Suprapubic skin (tissue), 4 donors: ENCODE measurements at regions not wholly inside any gene's neighbourhood (a gene's known extent, or its start where the extent isn't known, plus 50 kb on each side); places are given as distances from the start of the nearest gene placed in this dataset.

Source experiments
- CTCF ChIP-seq, 2 donors: fragments of 200-600 bp in 1 of 2; fragments of 450-650 bp in 1 of 2; sonication (generic) in 1 of 2; IDR thresholded peaks; one replicate each; pipeline ENCODE4 v1.5.1; 2016 to 2019; ENCODE audit warnings: antibody characterized with exemption in 2 of 2, mild to moderate bottlenecking in 1 of 2, moderate library complexity in 1 of 2
- EP300 ChIP-seq: sonication (generic); formaldehyde crosslinking; IDR thresholded peaks from one replicate; pipeline ENCODE4 v1.6.1; 2017; ENCODE audit warnings: antibody characterized with exemption
- POLR2AphosphoS5 ChIP-seq, 3 donors: sonication (generic); formaldehyde crosslinking; IDR thresholded peaks; one replicate each; pipeline ENCODE4 v1.6.1; 2017; ENCODE audit warnings: antibody characterized with exemption in 3 of 3

GRCh38 chr2:78262713-78263375 is 740.7 kb upstream of the LRRTM4 start:
- TF ChIP-seq CTCF (IDR thresholded peaks at IDR 0.05) (no peak), POLR2AphosphoS5 (IDR thresholded peaks at IDR 0.05) (no peak), EP300 (no peak)
